Left lobe of liver (tissue), 2 donors: ENCODE measurements at regions not wholly inside any gene's neighbourhood (a gene's known extent, or its start where the extent isn't known, plus 50 kb on each side); places are given as distances from the start of the nearest gene placed in this dataset.
A peak's percentile ranks its signal among the peaks of the same experiment; 100 is the strongest.
"Not testable (repeated sequence)": the region's sequence is repeated elsewhere in the genome, so short reads cannot be mapped to it uniquely, and the experiment has no call there.

Experiments used
- ATAC-seq: fragments of 200-7000 bp; cut with Tn5 transposase; one replicate; pipeline ENCODE4 v1.9.1; 2020; ENCODE audit warnings: mild to moderate bottlenecking, moderate library complexity
- DNase-seq: peaks from one replicate; pipeline ENCODE4 v3.0.0-alpha.2; 2020; ENCODE audit warnings: low spot score
- donor health status: DM: no; HTN: no; CAD: no; lungs with moderate emphysema.
- donor health status: DM: no; HTN: yes; CAD: no.

DNA sequence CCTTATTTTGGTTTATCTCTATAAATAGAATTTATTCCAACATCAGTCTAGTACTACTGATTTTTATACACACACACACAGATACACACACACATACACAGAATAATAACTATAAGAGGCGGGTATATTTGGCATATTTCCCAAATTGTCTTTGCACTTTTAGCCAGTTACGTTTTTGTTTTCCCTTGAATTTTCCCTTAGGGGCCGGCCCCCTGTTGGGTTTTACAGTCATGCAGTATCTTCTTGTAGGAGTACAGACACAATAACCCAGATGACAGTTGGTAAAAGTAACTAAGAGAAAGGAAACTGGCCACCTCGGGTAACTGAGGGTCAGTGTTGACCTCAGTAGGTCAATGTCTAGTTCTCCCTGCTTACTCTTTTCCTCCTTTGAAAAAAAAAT is 50.9 kb downstream of the DISP1 start:
- DNase-seq (no peak), ATAC-seq (no peak)

DNA sequence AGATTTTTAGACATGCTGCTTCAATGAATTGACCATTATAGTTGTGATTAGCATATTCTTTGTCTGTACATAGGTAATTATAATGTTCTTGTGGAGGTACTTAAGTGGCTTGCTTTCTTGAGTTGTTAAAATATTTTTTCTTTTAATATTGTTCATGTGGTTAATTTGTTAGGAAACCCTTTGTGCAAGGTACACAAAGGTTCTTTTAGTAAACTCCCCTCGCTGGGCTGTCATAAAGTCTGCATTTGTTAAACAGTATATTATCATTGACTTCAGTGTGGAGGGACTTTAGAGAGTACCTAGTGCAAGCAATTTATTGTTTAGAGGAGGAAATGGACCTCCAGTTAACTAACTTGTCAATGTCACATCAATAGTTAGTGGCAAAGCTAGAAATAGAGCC is 52.5 kb downstream of the DISP1 start:
- DNase-seq (no peak), ATAC-seq (no peak)

DNA sequence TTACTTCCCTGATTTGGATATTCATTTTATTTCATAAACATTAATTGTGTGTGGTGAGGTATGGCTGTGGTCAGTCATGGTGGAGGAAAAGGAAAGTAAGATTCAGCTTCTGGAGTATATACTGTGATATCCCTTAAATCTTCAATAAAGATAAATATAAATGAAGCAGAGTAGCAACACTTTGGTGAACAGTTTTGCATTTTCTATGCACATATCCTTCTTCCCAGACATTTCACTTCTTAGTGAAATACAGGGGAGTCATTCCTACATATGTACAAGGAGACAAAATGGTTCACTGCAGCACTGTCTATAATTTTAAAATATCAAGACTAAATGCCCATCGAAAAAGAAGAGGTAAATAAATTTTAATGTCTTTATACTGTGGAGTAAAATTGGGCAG is 61.3 kb downstream of the DISP1 start:
- no peak for DNase-seq

DNA sequence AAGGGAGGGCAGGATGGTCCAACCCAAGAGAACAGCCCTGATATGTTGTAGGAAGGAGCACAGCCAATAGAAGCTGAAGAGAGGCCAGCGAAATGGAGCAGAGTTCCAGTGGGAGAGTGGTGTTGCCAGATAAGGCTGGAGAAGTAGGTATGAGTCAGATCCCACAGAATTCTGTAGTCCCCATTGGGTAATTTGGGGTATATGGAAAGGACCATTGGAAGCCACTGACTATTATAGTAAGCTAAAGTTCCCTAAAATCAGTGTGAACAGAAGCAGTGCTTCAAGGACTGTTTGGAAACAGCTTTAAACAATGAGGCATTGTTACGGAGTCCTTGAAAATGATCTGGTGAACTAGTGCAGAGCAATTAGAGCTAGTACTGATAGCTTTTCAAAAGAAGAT is 63.0 kb downstream of the DISP1 start:
- ATAC-seq (no peak), DNase-seq (no peak)

More for the DNA sequence above, 61.3 kb downstream of the DISP1 start:
- no peak for ATAC-seq

DNA sequence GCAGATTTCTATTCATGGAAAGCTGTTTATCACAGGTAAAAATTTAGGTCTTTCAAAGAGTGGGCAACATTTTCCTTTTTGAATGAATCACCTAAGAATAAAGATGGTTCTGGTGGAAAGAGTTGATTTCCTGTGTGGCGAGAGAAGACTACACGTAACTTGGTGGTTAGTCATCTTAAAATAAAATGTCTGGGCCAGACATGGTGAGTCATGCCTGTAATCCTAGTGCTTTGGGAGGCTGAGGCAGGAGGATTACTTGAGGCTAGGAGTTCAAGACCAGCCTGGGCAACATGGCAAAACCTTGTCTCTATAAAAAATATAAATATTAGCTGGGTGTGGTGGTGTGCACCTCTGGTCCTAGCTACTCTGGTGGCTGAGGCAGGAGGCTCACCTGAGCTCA is 65.7 kb downstream of the DISP1 start:
- ATAC-seq: no peak
- DNase-seq: no peak

DNA sequence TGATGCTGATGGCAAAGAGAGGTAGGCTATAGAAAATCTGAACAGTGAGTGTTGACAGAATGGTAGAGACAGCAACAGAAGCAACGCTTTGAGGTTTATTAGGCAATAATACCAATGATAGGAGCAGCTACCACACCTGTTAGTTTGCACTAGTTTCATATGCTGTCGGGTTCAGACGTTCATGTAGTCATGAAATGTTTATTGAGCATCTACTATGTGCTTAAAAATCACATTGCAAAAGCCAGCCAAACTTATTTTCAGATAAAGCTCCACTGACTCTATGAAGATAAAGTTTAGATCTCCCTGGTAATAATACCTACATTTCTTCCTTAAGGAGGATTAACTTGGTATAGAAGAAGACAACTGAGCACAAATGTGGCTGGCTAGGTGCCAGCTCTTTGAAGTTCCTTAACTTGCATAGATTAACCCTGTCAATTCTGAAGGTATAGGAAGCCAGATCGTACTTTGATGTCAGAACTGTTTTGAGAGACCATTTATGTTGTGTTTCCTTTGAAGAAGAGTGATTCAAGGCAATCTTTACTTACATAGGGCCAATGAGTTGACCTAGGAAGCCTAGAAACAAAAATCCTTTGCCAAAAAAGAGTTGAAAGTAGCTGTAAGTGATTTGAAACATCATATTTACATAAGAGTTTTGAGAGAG is 71.5 kb downstream of the DISP1 start:
- DNase-seq (no peak), ATAC-seq (no peak)

DNA sequence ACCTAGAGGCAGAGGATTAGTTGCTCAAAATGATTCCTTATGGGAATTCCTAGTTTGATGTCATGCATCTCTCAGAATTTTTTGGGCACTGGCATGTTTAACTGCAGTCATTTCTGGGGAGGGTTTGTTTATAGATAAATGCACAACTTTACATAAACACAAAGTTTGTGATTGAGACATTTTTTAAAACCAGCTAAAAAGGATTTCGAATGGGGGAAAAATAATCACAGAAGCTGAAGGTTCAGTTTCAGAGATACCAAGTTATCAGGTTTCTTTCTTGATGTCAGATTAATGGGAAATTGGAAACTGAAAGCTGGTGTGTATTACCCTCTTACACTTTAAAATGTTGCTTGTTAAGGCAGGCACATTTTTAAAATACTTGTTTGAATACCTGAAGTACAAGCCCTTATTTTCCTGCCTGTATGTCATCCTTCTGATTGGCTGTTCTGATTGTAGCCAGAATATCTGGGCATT is 72.1 kb downstream of the DISP1 start:
- ATAC-seq (no peak), DNase-seq (no peak)

DNA sequence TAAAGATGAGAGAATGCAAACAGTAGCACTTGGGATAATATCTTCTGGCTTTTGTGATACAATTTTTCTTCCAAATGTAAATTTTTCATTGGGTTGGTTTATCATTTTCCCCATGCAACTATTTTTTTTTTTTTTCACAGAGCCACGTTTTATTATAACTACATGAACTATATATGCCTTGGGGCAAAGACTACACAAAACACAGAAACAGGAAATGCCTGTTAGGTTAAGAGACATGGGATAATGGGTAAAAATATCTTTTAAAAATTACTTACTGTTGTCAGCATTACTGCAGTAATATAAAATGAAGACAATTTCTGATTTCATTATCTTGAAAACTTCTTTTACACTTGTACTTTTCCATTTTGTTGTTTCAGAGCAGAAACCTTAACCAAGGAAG is 74.6 kb downstream of the DISP1 start:
- DNase-seq (no peak), ATAC-seq (no peak)

DNA sequence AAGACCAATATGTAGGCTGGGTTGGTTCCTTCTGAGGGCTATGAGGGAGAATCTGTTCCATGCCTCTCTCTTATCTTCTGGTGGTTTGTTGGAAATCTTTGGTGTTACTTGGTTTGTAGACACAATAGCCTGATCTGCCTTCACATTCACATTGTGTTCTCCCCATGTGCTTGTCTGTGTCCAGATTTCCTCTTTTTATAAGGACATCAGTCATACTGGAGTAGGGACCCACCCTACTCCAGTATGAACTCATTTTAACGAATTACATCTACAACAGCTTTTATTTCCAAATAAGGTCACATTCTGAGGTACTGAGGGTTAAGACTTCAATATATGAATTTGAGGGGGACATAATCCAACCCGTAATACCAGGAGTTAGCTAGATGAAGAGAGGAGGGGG is 75.9 kb downstream of the DISP1 start:
- DNase-seq (no peak), ATAC-seq (no peak)

DNA sequence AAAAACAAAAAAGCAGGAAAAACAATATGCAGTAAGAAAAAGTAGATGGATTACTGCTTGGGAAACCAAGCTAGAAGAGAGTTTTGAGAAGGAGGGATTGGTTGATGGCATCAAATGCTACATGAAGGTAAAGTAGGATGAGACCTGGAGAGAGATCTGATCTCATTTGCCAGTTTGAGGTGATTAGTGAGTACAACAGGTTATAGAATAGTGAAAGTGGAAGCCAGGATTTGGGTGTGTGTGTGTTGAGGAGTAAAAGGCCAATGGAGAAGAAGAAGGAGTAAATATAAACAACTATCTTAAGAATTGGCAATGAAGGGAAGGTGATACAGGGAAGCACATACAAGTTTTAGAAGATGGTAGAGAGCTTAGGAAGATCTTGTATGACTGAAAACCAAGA is 76.7 kb downstream of the DISP1 start:
- no peak for DNase-seq
- ATAC-seq: no peak

DNA sequence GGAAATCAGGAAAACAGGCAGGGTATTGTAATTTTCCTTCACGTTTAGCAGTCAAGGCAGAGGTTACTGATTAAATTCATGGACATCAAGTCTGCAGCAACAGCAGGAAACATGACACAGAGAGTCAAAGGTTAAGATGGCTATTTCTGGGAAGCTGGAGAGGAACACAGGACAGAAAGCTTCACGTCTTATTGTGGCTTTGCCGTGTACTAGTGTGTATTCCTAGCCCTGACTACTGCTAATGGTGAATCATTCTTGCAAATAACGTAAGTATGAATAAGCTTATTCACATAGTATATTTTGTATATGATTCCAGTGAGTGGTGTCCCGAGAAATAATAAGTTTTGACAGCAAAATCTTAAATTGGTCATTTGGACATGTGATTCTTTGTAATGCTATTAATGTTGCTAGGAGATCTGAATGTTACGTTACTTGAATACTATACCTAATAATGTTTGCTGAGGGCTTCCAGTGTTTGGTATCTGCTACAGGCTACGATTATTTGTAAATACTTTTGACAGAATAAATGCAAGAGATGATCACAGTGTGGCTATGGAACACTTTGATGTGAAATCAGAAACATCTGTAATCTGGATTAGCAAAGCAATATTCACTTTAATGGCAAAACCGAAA is 77.4 kb downstream of the DISP1 start:
- ATAC-seq (peak; percentile 68), DNase-seq (no peak)

DNA sequence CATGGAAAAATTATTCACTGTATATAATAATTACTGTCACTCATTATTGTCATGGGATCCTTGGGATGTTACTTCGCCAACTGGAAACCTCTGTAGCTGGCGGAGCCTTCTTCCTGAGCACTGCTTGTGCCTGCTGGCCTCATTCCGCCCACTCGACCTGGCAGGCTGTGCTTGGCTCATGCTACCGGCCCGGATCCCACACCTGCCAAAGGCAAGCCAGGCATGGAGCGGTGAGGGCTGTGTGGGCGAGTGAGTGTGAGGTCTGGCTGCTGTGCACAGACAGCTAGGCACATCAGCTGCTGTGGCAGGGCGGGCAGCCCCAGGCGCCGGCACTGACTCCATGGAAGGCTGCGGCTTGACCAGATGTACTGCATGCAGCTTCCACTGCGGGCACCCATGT is 78.4 kb downstream of the DISP1 start:
- ATAC-seq: peak; percentile 81
- peak; percentile 58 for DNase-seq

DNA sequence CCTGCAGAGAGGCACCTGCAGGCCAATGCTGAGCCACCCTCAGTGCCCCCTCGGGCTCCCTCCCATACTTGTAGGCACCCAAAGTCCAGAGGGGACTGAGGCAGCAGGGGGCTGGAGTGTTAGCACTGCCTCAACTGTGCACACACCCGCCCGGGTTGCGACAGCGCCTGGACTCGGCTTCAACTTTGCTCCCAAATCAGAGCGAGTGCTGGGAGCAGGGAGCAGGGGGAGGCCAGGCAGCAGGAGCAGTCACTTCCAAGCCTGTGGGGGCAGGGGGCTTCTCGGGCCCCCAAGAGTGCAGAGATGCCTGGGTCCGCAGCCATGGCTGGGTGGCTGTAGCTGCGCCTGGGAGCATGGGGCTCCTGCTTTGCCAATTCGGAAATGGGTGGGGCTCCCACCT is 79.5 kb downstream of the DISP1 start:
- ATAC-seq (no peak), DNase-seq (no peak)

DNA sequence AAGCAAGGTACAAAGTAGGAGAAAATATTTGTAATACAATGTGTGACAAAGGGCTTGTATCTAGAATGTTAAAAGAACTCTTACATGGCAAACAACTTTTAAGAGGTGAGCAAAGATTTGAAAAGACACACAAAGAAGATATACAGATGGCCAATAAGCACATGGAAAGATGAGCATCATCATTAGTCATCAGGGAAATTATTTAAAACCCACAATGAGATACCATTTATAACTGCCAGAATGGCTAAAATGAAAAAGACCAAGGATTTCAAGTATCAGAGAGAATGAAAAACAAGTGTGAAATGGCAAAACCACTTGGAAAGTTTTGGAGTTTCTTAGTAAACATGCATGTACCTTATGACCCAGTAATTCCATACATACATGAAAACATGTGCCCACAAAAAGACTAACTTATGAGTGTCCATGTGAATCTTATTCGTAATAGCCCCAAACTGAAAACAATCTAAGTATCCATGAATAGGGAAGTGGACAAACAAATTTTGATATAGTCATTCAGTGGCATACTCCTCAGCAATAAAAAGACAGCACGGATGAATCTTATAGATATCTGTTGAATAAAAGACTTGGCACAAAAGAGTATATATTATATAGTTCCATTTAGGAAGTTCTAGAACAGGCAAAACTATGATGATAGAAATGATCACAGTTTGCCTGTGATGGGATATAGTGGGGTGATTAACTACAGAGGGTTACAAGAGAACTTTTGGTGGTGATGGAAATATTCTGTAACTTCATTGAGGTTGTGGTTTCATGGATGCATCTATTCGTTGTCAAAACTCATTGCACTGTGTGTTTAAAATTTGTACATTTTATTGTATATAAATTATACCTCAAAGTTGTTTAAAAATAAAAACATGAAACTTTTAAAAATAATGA is 82.0 kb downstream of the DISP1 start:
- ATAC-seq (no peak), DNase-seq (no peak)

DNA sequence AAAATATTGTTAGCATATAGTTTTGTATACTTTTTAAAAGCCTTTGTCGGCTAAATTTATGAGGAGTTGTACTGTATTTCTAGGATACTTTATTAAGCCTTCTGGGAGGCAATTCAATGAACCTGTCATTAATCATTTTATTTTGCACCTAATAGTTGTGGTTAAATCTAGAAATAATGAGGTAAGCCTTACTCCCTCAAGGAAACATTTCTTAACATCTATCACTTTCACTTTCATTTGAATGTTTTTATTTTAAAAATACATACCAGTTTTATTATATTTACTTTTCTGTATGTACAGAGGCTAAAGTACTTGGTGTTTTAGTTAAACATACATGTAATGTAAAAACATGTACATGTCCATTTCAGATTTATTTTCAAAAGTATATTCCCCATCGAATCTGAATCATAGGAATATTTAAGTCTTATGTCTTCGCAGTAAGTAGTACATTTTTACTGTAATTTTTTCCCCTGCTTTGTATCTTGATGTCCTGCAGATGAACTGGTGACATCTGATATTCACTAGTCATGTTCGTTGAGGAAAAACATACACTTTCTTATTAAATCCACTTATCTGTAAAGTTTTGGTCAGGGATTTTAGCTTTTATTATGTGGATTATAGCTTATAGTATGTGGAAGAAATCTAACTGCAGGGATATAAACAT is 82.8 kb downstream of the DISP1 start:
- no peak for DNase-seq
- peak; percentile 38 for ATAC-seq

DNA sequence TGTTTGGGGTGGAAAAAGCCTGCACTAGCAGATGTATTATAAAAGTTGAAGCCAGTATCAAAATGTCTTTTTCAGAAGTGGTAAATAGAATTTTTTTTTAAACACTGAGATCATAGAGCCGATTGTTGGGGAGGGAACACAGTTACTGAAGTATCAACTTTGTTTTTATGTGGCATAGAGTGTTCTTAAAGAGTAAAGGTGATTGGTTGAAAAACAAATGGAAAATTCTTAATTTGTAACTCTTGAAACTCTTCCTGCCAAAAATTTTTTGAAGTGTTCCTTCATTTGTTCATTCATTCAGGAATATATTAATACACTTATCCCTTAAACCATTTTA is 83.3 kb downstream of the DISP1 start:
- ATAC-seq (peak; percentile 51), DNase-seq (no peak)

DNA sequence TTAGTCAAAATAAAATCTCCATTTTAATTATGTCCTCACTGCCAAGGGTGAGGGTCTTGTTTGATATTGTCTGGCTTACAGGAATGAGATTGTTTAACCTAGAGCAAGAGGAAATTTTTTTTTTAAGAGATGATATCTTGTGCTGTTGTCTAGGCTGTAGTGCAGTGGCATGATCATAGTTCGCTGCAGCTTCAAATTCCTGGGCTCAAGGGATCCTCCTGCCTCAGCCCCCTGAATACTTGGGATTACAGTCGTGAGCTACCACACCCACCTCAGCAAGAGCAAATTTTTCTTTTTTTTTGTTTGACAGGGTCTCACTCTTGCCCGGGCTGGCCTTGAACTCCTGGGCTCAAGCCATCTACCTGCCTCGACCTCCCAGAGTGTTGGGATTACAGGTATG is 84.6 kb downstream of the DISP1 start:
- no peak for DNase-seq
- ATAC-seq: no peak

DNA sequence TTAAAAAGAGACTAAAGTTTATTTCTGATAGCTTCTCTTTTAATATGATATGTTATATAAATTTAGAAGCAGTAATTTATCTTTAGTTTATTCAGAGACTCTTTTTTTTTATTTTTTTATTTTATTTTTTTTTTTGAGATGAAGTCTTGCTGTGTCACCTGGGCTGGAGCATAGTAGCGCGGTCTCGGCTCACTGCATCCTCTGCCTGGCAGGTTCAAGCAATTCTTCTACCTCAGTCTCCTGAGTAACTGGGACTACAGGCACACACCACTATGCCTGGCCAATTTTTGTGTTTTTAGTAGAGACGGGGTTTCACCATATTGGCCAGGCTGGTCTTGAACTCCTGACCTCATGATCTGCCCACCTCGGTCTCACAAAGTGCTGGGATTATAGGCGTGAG is 89.6 kb downstream of the DISP1 start:
- no peak for DNase-seq
- ATAC-seq: no peak

DNA sequence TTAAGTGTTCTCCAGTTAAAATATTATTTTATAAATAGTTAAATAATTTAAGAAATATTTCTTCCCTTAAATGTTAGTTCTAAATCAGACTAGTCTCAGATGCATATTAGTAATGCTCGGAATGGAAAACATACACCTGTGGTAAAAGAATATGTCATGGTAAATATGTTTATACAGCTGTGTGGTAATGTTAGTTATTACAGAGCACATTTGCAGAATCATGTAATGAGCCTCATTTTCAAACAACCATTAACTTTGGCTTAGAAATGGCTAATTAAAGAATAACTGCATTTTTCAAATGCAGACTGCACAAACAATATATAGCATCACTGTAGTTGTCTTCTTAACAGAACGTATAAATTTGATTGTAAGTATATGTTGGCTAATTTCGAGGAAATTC is 90.3 kb downstream of the DISP1 start:
- ATAC-seq (no peak), DNase-seq (no peak)

DNA sequence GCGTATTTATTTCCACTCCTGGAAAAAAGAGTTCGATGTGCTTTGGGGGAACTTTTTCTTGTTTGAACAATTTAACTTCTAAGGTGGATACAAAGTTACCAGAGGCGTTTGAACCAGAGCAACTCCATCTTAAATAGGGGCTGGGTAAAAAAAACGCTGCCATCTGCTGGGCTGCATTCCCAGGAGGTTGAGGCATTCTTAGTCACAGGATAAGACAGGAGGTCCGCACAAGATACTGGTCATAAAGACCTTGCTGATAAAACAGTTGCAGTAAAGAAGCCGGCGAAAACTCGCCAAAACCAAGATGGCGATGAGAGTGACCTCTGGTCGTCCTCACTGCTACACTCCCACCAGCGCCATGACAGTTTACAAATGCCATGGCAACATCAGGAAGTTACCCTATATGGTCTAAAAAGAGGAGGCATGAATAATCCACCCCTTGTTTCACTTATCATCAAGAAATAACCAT is 91.5 kb downstream of the DISP1 start:
- not testable (repeated sequence) for ATAC-seq

DNA sequence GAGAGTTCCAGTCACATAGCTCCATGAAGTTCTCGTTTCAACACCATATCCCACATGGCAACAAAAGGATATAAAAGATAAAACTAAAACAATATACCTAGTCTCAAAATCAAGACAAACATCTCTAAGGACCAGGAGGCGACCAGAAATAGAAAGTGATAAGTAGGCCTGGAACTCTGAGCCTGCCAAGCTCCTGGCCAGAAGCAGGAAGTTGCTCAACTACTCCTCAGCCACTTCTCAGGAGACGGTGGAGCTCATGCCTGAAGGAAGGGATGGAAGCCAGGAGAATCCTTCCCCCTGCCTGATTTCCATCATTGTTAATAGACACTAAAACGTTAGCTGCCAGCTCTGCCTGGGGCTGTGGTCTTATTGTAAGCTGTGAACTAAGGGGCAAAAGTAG is 94.7 kb downstream of the DISP1 start:
- DNase-seq (no peak), ATAC-seq (no peak)

More for the DNA sequence above, 91.5 kb downstream of the DISP1 start:
- not testable (repeated sequence) for DNase-seq
